Thoracic aorta (tissue), 2 donors: ENCODE measurements at regions not wholly inside any gene's neighbourhood (a gene's known extent, or its start where the extent isn't known, plus 50 kb on each side); places are given as distances from the start of the nearest gene placed in this dataset.

ENCODE experiments used
- ATAC-seq: fragments of 150-250 bp; one replicate; pipeline ENCODE4 v1.8.0; 2017; ENCODE audit warnings: low read depth; ENCODE audit not compliant: insufficient number of reproducible peaks, low FRiP score
- DNase-seq: peaks from one replicate; pipeline ENCODE4 v3.0.0-alpha.2; 2020; ENCODE audit warnings: low spot score
- H3K27ac ChIP-seq, 2 donors: fragments of 200-600 bp; sonication (generic); 1 replicate in 1 of 2; 2 replicates in 1 of 2; pipeline ENCODE4 v1.5.1; 2016; ENCODE audit warnings: mild to moderate bottlenecking in 2 of 2, moderate library complexity in 2 of 2
- H3K27me3 ChIP-seq: fragments of 200-600 bp; sonication (generic); replicated peaks from 2 replicates; pipeline ENCODE4 v1.6.0; 2016; ENCODE audit warnings: mild to moderate bottlenecking; ENCODE audit not compliant: insufficient read depth
- H3K36me3 ChIP-seq: fragments of 200-600 bp; sonication (generic); one replicate; pipeline ENCODE4 v1.5.1; 2016
- H3K4me1 ChIP-seq, 2 donors: fragments of 200-600 bp; sonication (generic); 1 replicate in 1 of 2; 2 replicates in 1 of 2; pipeline versions ENCODE4 v1.5.1 to v1.6.0; 2016; ENCODE audit warnings: low read depth in 2 of 2, mild to moderate bottlenecking in 1 of 2; ENCODE audit not compliant: control insufficient read depth in 1 of 2
- H3K4me3 ChIP-seq: fragments of 200-600 bp; sonication (generic); 2 replicates; pipeline ENCODE4 v1.5.1; 2016; ENCODE audit warnings: mild to moderate bottlenecking
- H3K9me3 ChIP-seq: fragments of 200-600 bp; sonication (generic); 2 replicates; pipeline ENCODE4 v1.5.1; 2016
- CTCF ChIP-seq: fragments of 200-600 bp; sonication (generic); IDR thresholded peaks from one replicate; pipeline ENCODE4 v1.5.1; 2019; ENCODE audit warnings: antibody characterized with exemption

GRCh38 chr10:10499839-10500238, 517.8 kb upstream of the CELF2 start:
- H3K9me3 ChIP-seq: no peaks in the 10 kb centered on the region
- ATAC-seq: no peak
- no peaks in the 10 kb centered on the region for H3K4me1 ChIP-seq
- no peak for DNase-seq
- no peaks in the 10 kb centered on the region for H3K36me3 ChIP-seq
- H3K4me3 ChIP-seq: no peak overlapping the region
- H3K27ac ChIP-seq: no peak overlapping the region
- no peak for TF ChIP-seq CTCF
- no peaks in the 10 kb centered on the region for H3K27me3 ChIP-seq

- Histone ChIP-seq H3K9me3 (no peaks in the 10 kb centered on the region), H3K4me3 (no peak overlapping the region), H3K4me1 (no peaks in the 10 kb centered on the region), H3K27ac (no peak overlapping the region), H3K27me3 (no peaks in the 10 kb centered on the region), H3K36me3 (no peaks in the 10 kb centered on the region)
- no peak for TF ChIP-seq CTCF
- DNase-seq: no peak
- no peak for ATAC-seq
Observed at GRCh38 chr10:10500937-10501336, 516.7 kb upstream of the CELF2 start.

GRCh38 chr10:10503772-10504171, 513.9 kb upstream of the CELF2 start:
- no peak for ATAC-seq
- no peaks in the 10 kb centered on the region for H3K36me3 ChIP-seq
- H3K27me3 ChIP-seq: no peaks in the 10 kb centered on the region
- DNase-seq: no peak
- H3K27ac ChIP-seq: no peak overlapping the region
- no peak overlapping the region for H3K4me3 ChIP-seq
- no peaks in the 10 kb centered on the region for H3K4me1 ChIP-seq
- H3K9me3 ChIP-seq: no peaks in the 10 kb centered on the region
- TF ChIP-seq CTCF: no peak

- no peaks in the 10 kb centered on the region for H3K9me3 ChIP-seq
- H3K36me3 ChIP-seq: no peaks in the 10 kb centered on the region
- H3K4me3 ChIP-seq: no peak overlapping the region
- DNase-seq: no peak
- no peaks in the 10 kb centered on the region for H3K27me3 ChIP-seq
- H3K27ac ChIP-seq: no peak overlapping the region
- no peak for TF ChIP-seq CTCF
- ATAC-seq: no peak
- H3K4me1 ChIP-seq: no peaks in the 10 kb centered on the region
Observed at GRCh38 chr10:10508211-10508610, 509.5 kb upstream of the CELF2 start.

GRCh38 chr10:10510179-10510578, 507.5 kb upstream of the CELF2 start:
- H3K27me3 ChIP-seq: no peaks in the 10 kb centered on the region
- no peak overlapping the region for H3K4me3 ChIP-seq
- TF ChIP-seq CTCF: no peak
- no peaks in the 10 kb centered on the region for H3K4me1 ChIP-seq
- H3K27ac ChIP-seq: no peak overlapping the region
- H3K36me3 ChIP-seq: no peaks in the 10 kb centered on the region
- no peaks in the 10 kb centered on the region for H3K9me3 ChIP-seq
- ATAC-seq (no peak), DNase-seq (no peak)
